B cell (primary cell): ENCODE measurements at regions not wholly inside any gene's neighbourhood (a gene's known extent, or its start where the extent isn't known, plus 50 kb on each side); places are given as distances from the start of the nearest gene placed in this dataset.

Experiments
- ATAC-seq: fragments of 200-7000 bp; cut with Tn5 transposase; one replicate; pipeline ENCODE4 v1.10.0; 2021; ENCODE audit warnings: low read depth, mild to moderate bottlenecking, moderate number of reproducible peaks, moderate library complexity
- CTCF ChIA-PET: fragments of 350-600 bp; sonication (Branson Sonifier 250); formaldehyde crosslinking; loops from one replicate; lab custom pipeline; 2021; ENCODE audit warnings: antibody characterized with exemption, inconsistent platforms; lab: Charles Lee
- POLR2A ChIA-PET: fragments of 350-600 bp; sonication (Branson Sonifier 250); formaldehyde crosslinking; loops from one replicate; lab custom pipeline; 2021; ENCODE audit warnings: antibody characterized with exemption; lab: Charles Lee
- DNase-seq: peaks from one replicate; pipeline ENCODE4 v3.0.0; 2013
- H2AFZ ChIP-seq: 2 replicates; pipeline ENCODE4 v1.6.1; 2012; ENCODE audit warnings: mild to moderate bottlenecking, low read depth, low read length; ENCODE audit not compliant: insufficient read depth, poor library complexity, severe bottlenecking
- H3K27ac ChIP-seq, 2 donors: 1 replicate in 1 of 2; 2 replicates in 1 of 2; pipeline ENCODE4 v1.5.1; 2012 to 2013; ENCODE audit warnings: low read length in 2 of 2, mild to moderate bottlenecking in 2 of 2, moderate library complexity in 1 of 2
- H3K27me3 ChIP-seq, 4 experiments: fragments of 200-600 bp in 1 of 4; sonication (generic) in 1 of 4; replicated peaks in 1 of 4; 1 replicate in 2 of 4; 2 replicates in 2 of 4; pipeline versions ENCODE4 v1.6.1 to v1.7.0; 2013 to 2016; ENCODE audit warnings: low read length in 3 of 4, mild to moderate bottlenecking in 2 of 4, mixed read lengths in 1 of 4, moderate library complexity in 1 of 4; ENCODE audit not compliant: insufficient read depth in 4 of 4, control insufficient read depth in 3 of 4; ENCODE audit errors: control extremely low read depth in 1 of 4
- H3K36me3 ChIP-seq, 2 experiments: replicated peaks in 1 of 2; 1 replicate in 1 of 2; 2 replicates in 1 of 2; pipeline versions ENCODE4 v1.6.1 to v1.7.1; 2013; ENCODE audit warnings: low read length in 1 of 2; ENCODE audit not compliant: insufficient read depth in 2 of 2, control insufficient read depth in 1 of 2; ENCODE audit errors: control extremely low read depth in 1 of 2, extremely low read depth in 1 of 2
- H3K4me1 ChIP-seq, 2 donors: fragments of 200-600 bp in 1 of 2; sonication (generic) in 1 of 2; 1 replicate in 1 of 2; 2 replicates in 1 of 2; pipeline versions ENCODE4 v1.5.1 to v1.6.1; 2013 to 2017; ENCODE audit warnings: low read length in 2 of 2; ENCODE audit not compliant: control insufficient read depth in 2 of 2, insufficient read depth in 2 of 2
- H3K4me2 ChIP-seq: replicated peaks from 2 replicates; pipeline ENCODE3; 2012; ENCODE audit warnings: mild to moderate bottlenecking, low read depth, low read length; ENCODE audit not compliant: poor library complexity, severe bottlenecking
- H3K4me3 ChIP-seq, 5 experiments: fragments of 200-600 bp in 1 of 5; sonication (generic) in 1 of 5; 1 replicate in 3 of 5; 2 replicates in 2 of 5; pipeline versions ENCODE4 v1.5.1 to v1.7.0; 2011 to 2016; ENCODE audit warnings: low read length in 4 of 5, mild to moderate bottlenecking in 4 of 5, low read depth in 2 of 5, control low read depth in 1 of 5, moderate library complexity in 1 of 5; ENCODE audit not compliant: insufficient read depth in 1 of 5; ENCODE audit errors: control extremely low read depth in 1 of 5, extremely low read depth in 1 of 5
- H3K79me2 ChIP-seq: fragments of 200-600 bp; sonication (generic); one replicate; pipeline ENCODE4 v1.6.0; 2016; ENCODE audit warnings: low read length; ENCODE audit not compliant: control insufficient read depth, insufficient read depth
- H3K9ac ChIP-seq: fragments of 200-600 bp; sonication (generic); 2 replicates; pipeline ENCODE4 v1.6.1; 2017; ENCODE audit warnings: mild to moderate bottlenecking, low read length, moderate library complexity
- H3K9me3 ChIP-seq, 3 donors: one replicate each; pipeline versions ENCODE4 v1.6.1 to v1.7.1; 2013; ENCODE audit warnings: low read length in 2 of 3; ENCODE audit not compliant: control insufficient read depth in 2 of 3, insufficient read depth in 1 of 3; ENCODE audit errors: control extremely low read depth in 1 of 3
- H4K20me1 ChIP-seq: 2 replicates; pipeline ENCODE4 v1.6.0; 2012; ENCODE audit warnings: mild to moderate bottlenecking, low read length; ENCODE audit not compliant: insufficient read depth, control insufficient read depth, poor library complexity, severe bottlenecking
- H3K27ac Mint-ChIP-seq: one replicate; pipeline ENCODE4 v1.8.0; 2021; ENCODE audit warnings: mixed read lengths
- H3K27me3 Mint-ChIP-seq: one replicate; pipeline ENCODE4 v1.8.0; 2021; ENCODE audit warnings: mixed read lengths
- H3K4me1 Mint-ChIP-seq: one replicate; pipeline ENCODE4 v1.8.0; 2021; ENCODE audit warnings: mixed read lengths
- H3K4me3 Mint-ChIP-seq: one replicate; pipeline ENCODE4 v1.8.0; 2021; ENCODE audit warnings: mixed read lengths
- H3K9me3 Mint-ChIP-seq: one replicate; pipeline ENCODE4 v1.8.0; 2022; ENCODE audit warnings: mixed read lengths; ENCODE audit not compliant: insufficient read depth
- CTCF ChIP-seq: fragments of 200-600 bp; IDR thresholded peaks from one replicate; pipeline ENCODE4 v1.8.0; 2022; ENCODE audit warnings: antibody characterized with exemption, mild to moderate bottlenecking
- EZH2 ChIP-seq: IDR thresholded peaks from 2 replicates; pipeline ENCODE4 v1.6.1; 2012; ENCODE audit warnings: borderline replicate concordance, low read depth, mild to moderate bottlenecking, moderate library complexity, low read length; ENCODE audit not compliant: insufficient read depth, poor library complexity, severe bottlenecking
- WGBS: methylation state at CpG from one replicate; pipeline ENCODE4 v1.1.5; 2013; ENCODE audit warnings: missing lambda C conversion rate; ENCODE audit not compliant: insufficient coverage; 5-methylcytosine and 5-hydroxymethylcytosine counted together
- intact Hi-C: fragments of 100-400 bp; cut with micrococcal nuclease; formaldehyde crosslinking; loops from one replicate; pipeline ENCODE4 v1.10.0; 2022

DNA sequence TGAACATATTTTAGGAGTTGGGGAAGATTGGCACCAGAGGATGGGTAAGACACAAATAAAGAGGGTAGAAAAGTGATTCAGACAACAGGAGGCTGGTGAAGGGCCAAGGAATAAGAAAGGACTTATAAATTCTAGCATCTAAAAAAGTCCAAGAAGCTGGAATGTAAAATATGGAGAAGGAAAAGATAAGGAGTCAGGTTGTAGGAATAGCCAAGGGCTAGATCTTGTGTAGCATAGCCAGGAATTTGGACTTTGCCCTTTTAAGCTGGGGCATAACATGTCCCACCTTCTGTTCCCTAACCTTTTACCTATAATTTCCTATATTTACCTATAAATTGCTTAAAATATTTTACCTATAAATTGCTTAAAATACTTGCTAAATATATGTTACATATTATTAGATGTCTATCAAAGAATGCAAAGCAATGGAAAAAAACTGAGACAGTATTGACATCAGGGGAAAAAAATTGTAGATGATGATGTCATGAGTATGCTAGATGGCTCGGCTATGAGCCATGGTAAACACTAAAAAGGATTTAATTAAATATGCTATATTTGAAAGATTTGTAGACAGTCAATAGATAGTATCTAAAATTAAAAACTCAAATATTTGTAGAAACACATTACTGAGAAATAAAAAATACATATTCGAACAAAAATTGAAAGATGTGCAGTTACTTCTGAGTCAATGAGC, 99.7 kb upstream of the PLEKHG7 start:
- Histone ChIP-seq H3K9ac (no peak overlapping the region), H3K4me3 (no peak overlapping the region), H4K20me1 (no peaks in the 10 kb centered on the region), H3K79me2 (no peaks in the 10 kb centered on the region), H3K27me3 (no peaks in the 10 kb centered on the region), H3K4me1 (peaks cover 0 to 6% of the 10 kb centered on the region in 2 donors), H3K36me3 (no peaks in the 10 kb centered on the region), H2AFZ (no peak overlapping the region), H3K27ac (no peak overlapping the region), H3K9me3 (peaks cover 0 to 30% (median 13%) of the 10 kb centered on the region in 3 donors), H3K4me2 (no peak overlapping the region)
- TF ChIP-seq EZH2 (no peak), CTCF (no peak)
- CTCF ChIA-PET, result interaction anchor here (0.8 kb wide), 1 partner anchor 28 kb away, joined by 3 read pairs; no protein-coding TSS in a partner anchor
- intact Hi-C loops, result no loop called here
- Mint-ChIP-seq H3K4me3 (no peak overlapping the region), H3K9me3 (peaks cover 8% of the 10 kb centered on the region), H3K27ac (no peak overlapping the region), H3K4me1 (peaks cover 19% of the 10 kb centered on the region), H3K27me3 (no peaks in the 10 kb centered on the region)
- WGBS, result no CpG with 5 or more reads among the region's 2 CpGs
- POLR2A ChIA-PET, result no interaction called here
- DNase-seq (no peak), ATAC-seq (no peak)

DNA sequence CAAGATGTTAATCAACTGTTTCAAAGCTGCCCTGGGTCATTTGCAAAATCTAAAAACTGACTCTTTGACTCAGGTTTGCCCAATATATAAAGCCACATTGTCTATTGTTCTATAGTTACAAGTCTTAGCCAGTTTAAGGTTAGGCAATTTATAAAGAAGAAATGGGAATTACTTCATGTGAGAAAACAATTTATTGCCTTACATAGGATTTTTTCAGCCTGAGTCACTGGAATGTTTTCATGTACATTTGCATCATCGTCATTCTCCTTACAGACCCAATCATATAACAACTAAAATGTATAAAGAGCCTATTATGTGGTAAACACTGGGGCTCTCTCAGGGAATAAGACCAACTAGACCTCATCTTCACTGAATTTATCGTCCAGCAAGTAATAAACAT, 100.3 kb upstream of the PLEKHG7 start:
- H3K79me2 ChIP-seq, result no peaks in the 10 kb centered on the region
- Mint-ChIP-seq H3K4me3 (no peak overlapping the region), H3K9me3 (peaks cover 8% of the 10 kb centered on the region), H3K4me1 (peaks cover 18% of the 10 kb centered on the region), H3K27me3 (no peaks in the 10 kb centered on the region), H3K27ac (no peak overlapping the region)
- intact Hi-C loops, result no loop called here
- H4K20me1 ChIP-seq, result no peaks in the 10 kb centered on the region
- H3K4me3 ChIP-seq, result no peak overlapping the region
- no peaks in the 10 kb centered on the region for H3K27me3 ChIP-seq
- no peak for DNase-seq
- no peak overlapping the region for H3K4me2 ChIP-seq
- no peak for ATAC-seq
- H3K4me1 ChIP-seq, result peaks cover 0 to 6% of the 10 kb centered on the region in 2 donors
- POLR2A ChIA-PET, result no interaction called here
- H3K9ac ChIP-seq, result no peak overlapping the region
- peaks cover 0 to 30% (median 13%) of the 10 kb centered on the region in 3 donors for H3K9me3 ChIP-seq
- no peak for TF ChIP-seq EZH2
- no peak for TF ChIP-seq CTCF
- CTCF ChIA-PET, result interaction anchor here (0.7 to 0.8 kb wide), 2 partner anchors 27 to 32 kb away, joined by 3 to 4 read pairs; no protein-coding TSS in a partner anchor
- WGBS, result no CpG with 5 or more reads among the region's 2 CpGs
- H3K27ac ChIP-seq, result no peak overlapping the region
- H3K36me3 ChIP-seq, result no peaks in the 10 kb centered on the region
- no peak overlapping the region for H2AFZ ChIP-seq
